OCI-LY7 (cell line): ENCODE measurements at regions not wholly inside any gene's neighbourhood (a gene's known extent, or its start where the extent isn't known, plus 50 kb on each side); places are given as distances from the start of the nearest gene placed in this dataset.

Experiments used
- BruUV-seq: library from RNA; stranded (reverse); fragments of 400-500 nt; replicated peaks from 2 replicates; lab custom pipeline; 2021; lab: Mats Ljungman, UMichigan
- CTCF ChIA-PET: fragments of 300-600 bp; sonication (Branson Sonifier 250); formaldehyde crosslinking; loops from one replicate; lab custom pipeline; 2022; ENCODE audit warnings: antibody characterized with exemption; ENCODE audit not compliant: unreplicated experiment; lab: Charles Lee
- POLR2A ChIA-PET: fragments of 300-600 bp; sonication (Branson Sonifier 250); formaldehyde crosslinking; loops from one replicate; lab custom pipeline; 2022; ENCODE audit warnings: antibody characterized with exemption; lab: Charles Lee
- DNase-seq: peaks from one replicate; pipeline ENCODE4 v3.0.0-alpha.2; 2015; ENCODE audit warnings: low spot score
- H2AFZ ChIP-seq: fragments of 200-600 bp; sonication (generic), shearing (Covaris generic); 2 replicates; pipeline ENCODE4 v1.6.1; 2014; ENCODE audit warnings: mild to moderate bottlenecking, antibody characterized with exemption, low read length, moderate library complexity
- H3K27ac ChIP-seq: fragments of 200-600 bp; sonication (generic); 2 replicates; pipeline ENCODE4 v1.5.1; 2014; ENCODE audit warnings: mixed run types, low read depth, mild to moderate bottlenecking, moderate library complexity, low read length, inconsistent platforms; ENCODE audit not compliant: poor library complexity, severe bottlenecking
- H3K36me3 ChIP-seq: fragments of 200-600 bp; sonication (generic); 2 replicates; pipeline ENCODE4 v1.6.1; 2014; ENCODE audit warnings: mild to moderate bottlenecking, antibody characterized with exemption, low read length, moderate library complexity, mixed read lengths; ENCODE audit not compliant: insufficient read depth
- H3K4me1 ChIP-seq: fragments of 200-600 bp; sonication (generic); 2 replicates; pipeline ENCODE4 v1.5.1; 2014; ENCODE audit warnings: mild to moderate bottlenecking, low read length; ENCODE audit not compliant: insufficient read depth, poor library complexity, severe bottlenecking
- H3K4me2 ChIP-seq: fragments of 200-600 bp; sonication (generic); 2 replicates; pipeline ENCODE4 v1.6.1; 2014; ENCODE audit warnings: mild to moderate bottlenecking, low read length
- H3K4me3 ChIP-seq: fragments of 200-600 bp; sonication (generic); 2 replicates; pipeline ENCODE4 v1.5.1; 2014; ENCODE audit warnings: mild to moderate bottlenecking, low read depth, low read length; ENCODE audit not compliant: poor library complexity, severe bottlenecking
- H3K79me2 ChIP-seq: fragments of 200-600 bp; sonication (generic); 2 replicates; pipeline ENCODE4 v1.6.1; 2016; ENCODE audit warnings: low read depth, mild to moderate bottlenecking, low read length, moderate library complexity, mixed read lengths; ENCODE audit not compliant: insufficient read depth
- H3K9me2 ChIP-seq: fragments of 200-600 bp; sonication (generic); 2 replicates; pipeline ENCODE4 v1.6.1; 2016; ENCODE audit warnings: mild to moderate bottlenecking, low read length, mixed read lengths; ENCODE audit not compliant: insufficient read depth
- H3K9me3 ChIP-seq: fragments of 200-600 bp; sonication (generic); 2 replicates; pipeline ENCODE4 v1.6.1; 2014; ENCODE audit warnings: mild to moderate bottlenecking, mixed run types, low read length, mixed read lengths
- H4K20me1 ChIP-seq: fragments of 200-600 bp; sonication (generic); 2 replicates; pipeline ENCODE4 v1.6.1; 2014; ENCODE audit warnings: mild to moderate bottlenecking, antibody characterized with exemption, low read length, moderate library complexity, mixed read lengths; ENCODE audit not compliant: insufficient read depth
- CTCF ChIP-seq: fragments of 200-600 bp; sonication (generic); conservative IDR thresholded peaks from 2 replicates; pipeline ENCODE4 v1.5.1; 2014; ENCODE audit warnings: mild to moderate bottlenecking, antibody characterized with exemption, low read length, moderate library complexity, mixed read lengths
- EZH2phosphoT487 ChIP-seq: fragments of 200-600 bp; sonication (generic); IDR thresholded peaks from 2 replicates; pipeline ENCODE4 v1.6.1; 2018; ENCODE audit warnings: low read depth, borderline replicate concordance, mild to moderate bottlenecking, mixed run types, antibody characterized with exemption, low read length, moderate library complexity, mixed read lengths
- intact Hi-C: fragments of 100-400 bp; cut with micrococcal nuclease; formaldehyde crosslinking; loops from one replicate; pipeline ENCODE4 v1.10.0; 2022; ENCODE audit not compliant: unreplicated experiment

GRCh38 chr6:5943591-5943990 lies 63.1 kb downstream of the NRN1 start:
- H3K9me3 ChIP-seq = 0 out of 2 replicates have a peak, but pooled peaks cover 7% of the 10 kb centered on the region
- no peaks in the 10 kb centered on the region for H3K4me1 ChIP-seq
- intact Hi-C loops = no loop called here
- no peak overlapping the region for H3K4me2 ChIP-seq
- CTCF ChIA-PET = no interaction called here
- no peak overlapping the region for H3K27ac ChIP-seq
- no peak overlapping the region for H3K4me3 ChIP-seq
- no peaks in the 10 kb centered on the region for H4K20me1 ChIP-seq
- no peaks in the 10 kb centered on the region for H3K36me3 ChIP-seq
- no TSS peak for BruUV-seq
- DNase-seq = no peak
- H3K79me2 ChIP-seq = no peaks in the 10 kb centered on the region
- no peak overlapping the region for H2AFZ ChIP-seq
- POLR2A ChIA-PET = no interaction called here
- TF ChIP-seq EZH2phosphoT487 (no peak), CTCF (no peak)
- H3K9me2 ChIP-seq = no peaks in the 10 kb centered on the region

- Histone ChIP-seq H3K9me3 (0 out of 2 replicates have a peak, but pooled peaks cover 7% of the 10 kb centered on the region), H2AFZ (no peak overlapping the region), H3K4me2 (no peak overlapping the region), H3K27ac (no peak overlapping the region), H3K36me3 (no peaks in the 10 kb centered on the region), H3K4me1 (no peaks in the 10 kb centered on the region), H4K20me1 (no peaks in the 10 kb centered on the region), H3K4me3 (no peak overlapping the region), H3K9me2 (no peaks in the 10 kb centered on the region), H3K79me2 (no peaks in the 10 kb centered on the region)
- CTCF ChIA-PET = no interaction called here
- TF ChIP-seq CTCF (no peak), EZH2phosphoT487 (no peak)
- BruUV-seq = no TSS peak
- intact Hi-C loops = no loop called here
- DNase-seq = no peak
- POLR2A ChIA-PET = interaction anchor here (0.6 to 1.1 kb wide), 2 partner anchors 14 to 73 kb away, joined by 3 read pairs; no protein-coding TSS in a partner anchor
Observed at GRCh38 chr6:5942591-5942990, 64.1 kb downstream of the NRN1 start.

DNA sequence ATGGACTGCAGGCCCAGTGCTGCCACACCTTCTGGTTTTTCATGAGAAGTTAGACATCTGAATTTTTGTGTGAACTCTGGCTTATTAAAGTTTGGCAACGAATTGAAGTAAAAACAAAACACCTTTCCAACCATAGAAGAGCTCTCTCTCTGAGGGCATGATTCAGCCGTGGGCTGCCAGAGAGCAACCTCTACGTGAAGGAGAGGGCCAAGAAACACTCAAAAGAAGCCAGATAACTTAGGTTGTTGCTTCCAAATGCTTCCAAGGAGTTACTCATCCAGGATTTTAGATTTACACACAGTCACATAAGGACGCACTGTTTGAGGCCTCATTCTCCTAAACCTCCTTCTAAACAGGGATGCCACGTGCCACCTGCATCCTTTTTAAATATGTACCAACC lies 65.5 kb downstream of the NRN1 start:
- intact Hi-C loops = no loop called here
- BruUV-seq = no TSS peak
- Histone ChIP-seq H3K27ac (no peak overlapping the region), H3K36me3 (no peaks in the 10 kb centered on the region), H3K9me2 (no peaks in the 10 kb centered on the region), H3K9me3 (0 out of 2 replicates have a peak, but pooled peaks cover 7% of the 10 kb centered on the region), H3K4me2 (no peak overlapping the region), H3K79me2 (no peaks in the 10 kb centered on the region), H4K20me1 (no peaks in the 10 kb centered on the region), H3K4me3 (no peak overlapping the region), H3K4me1 (no peaks in the 10 kb centered on the region), H2AFZ (no peak overlapping the region)
- TF ChIP-seq EZH2phosphoT487 (no peak), CTCF (no peak)
- DNase-seq = no peak
- ChIA-PET CTCF (no interaction called here), POLR2A (no interaction called here)
